HG03571 (cell line): ENCODE measurements at regions not wholly inside any gene's neighbourhood (a gene's known extent, or its start where the extent isn't known, plus 50 kb on each side); places are given as distances from the start of the nearest gene placed in this dataset.

Experiments used
- ATAC-seq: cut with Tn5 transposase; IDR thresholded peaks from one replicate; pipeline ENCODE4 v1.9.1; 2021; ENCODE audit not compliant: unreplicated experiment

DNA sequence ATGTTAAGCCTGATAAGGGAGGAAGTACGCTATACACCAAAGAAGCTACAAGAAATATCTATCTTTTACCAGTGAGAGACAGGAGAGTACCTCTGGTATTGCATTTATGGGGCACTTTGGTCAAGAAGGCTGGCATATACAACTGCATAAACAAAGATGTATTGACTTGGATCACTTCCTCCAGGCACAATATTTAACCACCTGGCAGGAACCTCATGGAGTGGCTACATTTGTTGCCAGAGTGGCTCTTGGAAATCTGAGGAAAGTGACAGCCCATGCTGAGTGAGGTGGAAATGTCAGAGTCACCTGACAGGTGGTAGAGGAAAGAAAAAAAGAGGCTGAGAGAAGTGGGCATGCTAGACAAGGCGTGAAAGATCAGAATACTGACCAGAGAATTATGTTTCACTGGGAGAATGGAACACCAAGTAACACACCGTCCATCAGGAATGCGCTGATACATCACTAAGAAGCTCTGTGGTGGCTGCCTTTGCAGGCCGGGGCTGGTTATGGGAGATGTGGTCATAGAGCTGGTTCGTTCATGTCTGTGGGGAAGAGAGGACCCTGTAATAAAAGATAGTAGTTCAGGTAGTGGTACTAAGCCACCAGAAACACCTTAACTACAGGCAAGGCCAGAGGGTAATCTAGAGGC is 61.4 kb upstream of the UFL1 start:
- no peak for ATAC-seq

- ATAC-seq = no peak
Measured at GRCh38 chr6:96465321-96465903, 56.2 kb upstream of the UFL1 start.

DNA sequence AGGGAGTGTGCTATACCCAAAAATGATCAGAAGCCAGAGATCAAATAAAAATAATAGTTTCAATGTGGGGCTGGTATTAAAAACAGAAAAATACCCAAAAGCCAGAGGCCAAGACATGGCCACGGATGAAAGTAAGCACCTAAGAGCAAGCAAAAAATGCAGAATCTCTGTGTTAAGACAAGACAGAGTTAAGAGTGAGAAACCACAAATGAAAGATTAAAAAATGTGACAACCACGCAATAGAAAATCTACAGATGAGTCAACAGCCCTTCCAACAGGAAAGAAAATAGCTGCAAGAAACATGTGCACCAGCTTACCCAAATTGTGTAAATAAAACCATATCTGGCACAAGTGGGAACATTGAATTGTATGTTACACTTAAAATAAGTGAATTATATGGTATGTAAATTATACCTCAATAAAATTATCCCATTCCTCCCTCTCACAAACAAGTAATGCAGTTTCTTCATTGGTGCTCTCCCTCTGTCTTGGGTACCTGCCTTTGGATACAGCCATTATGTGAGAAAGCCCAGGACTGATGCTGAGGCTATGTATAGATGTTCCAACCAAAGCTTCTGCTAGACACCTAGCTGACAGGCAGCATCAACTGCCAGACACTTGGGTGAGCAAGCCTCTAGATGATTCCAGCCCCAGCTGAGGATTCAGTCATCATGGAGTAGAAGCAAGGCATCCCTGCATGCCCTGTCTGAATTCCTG is 55.3 kb upstream of the UFL1 start:
- peak; percentile 38 for ATAC-seq

DNA sequence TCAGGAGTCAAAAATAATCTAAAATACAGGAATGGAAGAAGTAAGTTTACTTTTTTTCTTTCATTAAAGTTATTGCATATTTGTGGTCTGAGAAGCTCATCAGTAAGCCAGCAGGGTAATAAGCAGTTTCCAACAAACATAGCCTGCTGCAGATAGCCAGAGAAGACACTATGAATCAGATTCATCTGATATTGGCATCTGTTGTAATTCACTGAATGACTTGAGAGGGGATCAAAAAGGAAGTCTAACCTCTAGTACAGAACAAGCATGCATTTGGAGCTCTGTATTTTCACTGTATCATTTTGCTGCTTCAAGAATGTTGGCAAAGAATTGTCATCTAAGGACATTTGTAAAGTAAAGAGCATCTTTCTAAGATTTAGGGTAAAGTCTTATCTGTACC is 53.8 kb upstream of the UFL1 start:
- ATAC-seq = no peak

- ATAC-seq = no peak
Measured at GRCh38 chr6:96468281-96468680, 53.3 kb upstream of the UFL1 start.

DNA sequence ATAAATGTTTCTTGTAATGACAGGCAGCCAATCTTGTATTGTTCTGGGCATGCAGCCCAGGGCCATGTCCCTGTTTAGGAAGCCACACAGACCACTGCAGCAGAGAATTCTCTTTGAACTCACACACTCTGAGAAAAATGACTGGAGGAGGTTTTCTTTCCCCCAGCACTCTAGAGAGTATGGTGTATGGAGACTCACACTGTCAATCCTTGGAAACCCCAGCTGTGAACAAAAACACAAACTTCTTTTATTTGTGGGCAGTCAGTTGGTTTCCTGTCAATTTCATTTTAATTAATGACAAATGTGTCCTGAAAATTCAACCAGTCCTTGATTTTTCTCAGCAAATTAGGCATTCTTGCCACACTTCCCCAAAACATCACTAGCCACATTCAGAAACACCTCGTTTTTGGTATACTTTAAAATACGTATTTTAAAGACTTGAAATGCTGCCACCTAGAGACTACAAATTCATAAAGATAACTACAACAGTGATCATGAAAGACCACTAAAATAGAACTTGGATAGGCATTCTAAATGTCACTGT is 52.9 kb upstream of the UFL1 start:
- no peak for ATAC-seq

DNA sequence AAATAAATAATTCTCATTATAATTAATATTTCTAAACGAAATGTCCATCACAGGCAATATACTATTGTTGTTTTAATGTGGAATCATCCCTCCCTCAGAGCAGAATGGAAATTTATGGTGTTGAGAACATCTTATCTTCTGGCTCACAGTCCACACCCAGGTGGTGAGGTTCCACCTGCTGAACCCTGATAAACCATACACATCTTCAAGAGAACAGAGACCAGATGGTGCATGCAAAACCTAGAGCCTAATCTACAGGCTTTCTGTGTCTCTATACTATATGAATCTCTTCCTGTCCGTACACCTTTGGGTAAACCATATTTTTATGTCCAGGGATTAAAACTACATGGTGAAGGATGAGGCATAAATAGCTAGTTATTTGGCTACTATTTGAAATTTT is 52.3 kb upstream of the UFL1 start:
- ATAC-seq = no peak

DNA sequence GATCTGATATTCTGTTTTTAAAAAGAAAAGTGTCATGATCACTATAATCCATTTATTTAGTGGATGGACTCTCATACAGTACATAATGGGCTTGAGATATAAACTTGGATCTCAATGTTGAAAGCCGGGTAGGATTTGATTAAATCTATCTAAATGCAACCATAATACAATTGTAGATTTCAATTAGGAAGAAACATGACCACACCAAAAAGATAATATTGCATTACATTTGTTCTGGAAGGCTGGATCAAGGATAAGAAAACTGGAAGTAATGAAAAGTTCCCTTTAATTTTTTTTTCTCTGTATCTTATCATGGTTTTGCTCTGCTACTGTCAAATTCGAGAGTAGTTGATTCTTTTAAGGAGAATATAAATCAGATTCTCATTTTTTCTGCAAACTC is 51.3 kb upstream of the UFL1 start:
- no peak for ATAC-seq
